Lower leg skin (tissue), 4 donors: ENCODE measurements at regions not wholly inside any gene's neighbourhood (a gene's known extent, or its start where the extent isn't known, plus 50 kb on each side); places are given as distances from the start of the nearest gene placed in this dataset.

Experiments used
- DNase-seq, 2 donors: peaks; one replicate each; pipeline ENCODE4 v3.0.0-alpha.2; 2019; ENCODE audit warnings: low spot score in 2 of 2
- H3K4me3 ChIP-seq: fragments of 200-600 bp; sonication (generic); 2 replicates; pipeline ENCODE4 v1.5.1; 2017; ENCODE audit warnings: mild to moderate bottlenecking, low read depth; ENCODE audit not compliant: poor library complexity, severe bottlenecking
- CTCF ChIP-seq, 3 donors: fragments of 450-650 bp; IDR thresholded peaks; one replicate each; pipeline ENCODE4 v1.5.1; 2016; ENCODE audit warnings: antibody characterized with exemption in 3 of 3, mild to moderate bottlenecking in 3 of 3, moderate library complexity in 2 of 3
- POLR2A ChIP-seq, 2 donors: fragments of 450-650 bp; IDR thresholded peaks; one replicate each; pipeline ENCODE4 v1.6.1; 2016 to 2017; ENCODE audit warnings: antibody characterized with exemption in 2 of 2, mild to moderate bottlenecking in 1 of 2, moderate library complexity in 1 of 2
- WGBS, 2 donors: methylation state at CpG; one replicate each; pipeline ENCODE4 v1.1.5; 2018; 5-methylcytosine and 5-hydroxymethylcytosine counted together
- intact Hi-C: fragments of 100-400 bp; cut with DNase I; formaldehyde crosslinking; loops from one replicate; pipeline ENCODE4 v1.15.0; 2023; ENCODE audit warnings: low total_unique reads

- no peak overlapping the region for H3K4me3 ChIP-seq
- WGBS, 2 donors = 80% methylated on average over 3 of the region's 3 CpGs
- intact Hi-C loops = no loop called here
- no peak for DNase-seq
- TF ChIP-seq POLR2A (IDR thresholded peaks at IDR 0.05) (no peak), CTCF (IDR thresholded peaks at IDR 0.05) (no peak)
These were observed 58.6 kb downstream of the TMEM17 start for GRCh38 chr2:62447411-62447810.

- intact Hi-C loops = no loop called here
- WGBS, 2 donors = 67 to 78% methylated on average over 1 of the region's 1 CpG
- no peak overlapping the region for H3K4me3 ChIP-seq
- no peak for DNase-seq
- no peak for TF ChIP-seq CTCF (IDR thresholded peaks at IDR 0.05)
These were observed 59.5 kb downstream of the TMEM17 start for GRCh38 chr2:62446491-62446890.

DNA sequence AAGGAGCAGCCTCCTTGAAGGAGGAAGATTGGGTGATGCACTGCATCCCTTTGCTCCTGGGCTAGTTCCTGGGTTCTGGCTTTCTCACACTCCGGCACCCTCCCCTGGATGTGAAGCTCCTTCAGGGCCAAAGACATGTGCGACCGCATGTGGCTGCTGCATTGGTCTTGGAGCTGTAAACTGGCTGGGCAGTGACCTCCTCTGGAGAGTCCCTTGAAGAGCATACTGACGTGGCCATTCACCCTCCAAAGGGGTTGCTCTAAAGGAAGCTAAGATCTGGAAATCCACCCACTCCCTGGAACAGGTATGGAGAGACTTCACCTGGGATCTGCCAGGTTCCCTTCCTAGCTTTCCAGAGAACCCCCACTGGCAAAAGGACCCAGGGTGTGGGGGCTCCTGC is 62.1 kb downstream of the TMEM17 start:
- intact Hi-C loops = no loop called here
- no peak for DNase-seq
- WGBS, 2 donors = 93 to 94% methylated on average over 4 of the region's 4 CpGs
- no peak overlapping the region for H3K4me3 ChIP-seq
- TF ChIP-seq POLR2A (IDR thresholded peaks at IDR 0.05) = no peak
- no peak for TF ChIP-seq CTCF (IDR thresholded peaks at IDR 0.05)

DNA sequence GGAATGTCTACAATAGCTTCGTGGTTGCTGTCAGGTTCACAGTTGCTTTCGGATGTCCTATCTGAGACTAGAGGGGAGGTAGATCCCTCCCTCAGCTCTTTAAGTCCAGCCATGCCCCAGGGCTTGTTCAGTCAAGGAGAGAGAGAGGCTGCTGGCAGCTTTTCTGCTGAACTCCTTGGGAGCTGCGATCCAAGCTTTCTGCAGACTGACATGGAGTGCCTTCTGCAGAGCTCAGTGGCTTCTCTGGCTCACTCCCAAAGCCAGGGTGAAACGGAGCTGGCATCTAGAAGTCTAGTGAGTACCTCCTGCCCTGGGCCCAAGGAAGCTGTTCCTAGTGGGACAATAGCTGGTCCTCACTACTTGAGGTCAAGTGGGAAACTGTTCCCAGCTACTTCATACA is 62.5 kb downstream of the TMEM17 start:
- 57 to 75% methylated on average over 4 of the region's 4 CpGs for WGBS, 2 donors
- no peak for DNase-seq
- no peak overlapping the region for H3K4me3 ChIP-seq
- intact Hi-C loops = no loop called here
- TF ChIP-seq CTCF (IDR thresholded peaks at IDR 0.05) = no peak
- no peak for TF ChIP-seq POLR2A (IDR thresholded peaks at IDR 0.05)

DNA sequence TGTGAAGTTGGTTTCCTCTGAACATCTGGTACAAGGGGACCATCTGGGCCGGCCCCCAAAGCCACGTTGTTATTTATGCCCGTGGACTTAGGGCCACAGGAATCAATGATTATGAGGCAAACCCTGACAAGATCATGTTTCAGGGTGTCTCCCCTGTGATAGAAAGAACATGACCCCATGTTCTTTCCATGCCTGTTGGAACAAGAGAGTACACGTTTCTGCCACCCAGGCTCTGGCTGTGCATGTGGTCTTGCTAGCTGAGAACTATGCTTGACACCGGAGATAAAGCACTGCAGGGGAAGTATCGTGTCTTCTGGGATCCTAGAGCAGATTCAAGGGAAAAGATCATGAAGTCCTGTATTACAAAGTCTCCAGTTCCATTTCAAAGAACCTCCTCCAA is 64.2 kb downstream of the TMEM17 start:
- intact Hi-C loops = no loop called here
- DNase-seq = no peak
- H3K4me3 ChIP-seq = no peak overlapping the region
- TF ChIP-seq POLR2A (IDR thresholded peaks at IDR 0.05) (no peak), CTCF (IDR thresholded peaks at IDR 0.05) (no peak)
- WGBS, 2 donors = 50 to 53% methylated on average over 6 of the region's 6 CpGs

- intact Hi-C loops = no loop called here
- 69 to 73% methylated on average over 5 of the region's 5 CpGs for WGBS, 2 donors
- no peak overlapping the region for H3K4me3 ChIP-seq
- TF ChIP-seq POLR2A (IDR thresholded peaks at IDR 0.05) (no peak), CTCF (IDR thresholded peaks at IDR 0.05) (no peak)
- no peak for DNase-seq
These were observed 64.6 kb downstream of the TMEM17 start for GRCh38 chr2:62441421-62441820.
